Ishikawa (cell line): ENCODE measurements at regions not wholly inside any gene's neighbourhood (a gene's known extent, or its start where the extent isn't known, plus 50 kb on each side); places are given as distances from the start of the nearest gene placed in this dataset.

Experiments used
- FOXM1 ChIP-seq: IDR thresholded peaks from 2 replicates; pipeline ENCODE4 v1.6.1; 2012; ENCODE audit warnings: low read depth, borderline replicate concordance
- ZBTB7A ChIP-seq: IDR thresholded peaks from 2 replicates; pipeline ENCODE4 v1.6.1; 2012; ENCODE audit warnings: low read depth
- TF ChIP-seq, protein P1 (sequence below): IDR thresholded peaks from 2 replicates; pipeline ENCODE4 v1.6.1; 2012

GRCh38 chr17:69913216-69913615 lies 161.8 kb upstream of the KCNJ16 start:
- TF ChIP-seq ZBTB7A (no peak), FOXM1 (no peak)
- TF ChIP-seq, protein P1, sequence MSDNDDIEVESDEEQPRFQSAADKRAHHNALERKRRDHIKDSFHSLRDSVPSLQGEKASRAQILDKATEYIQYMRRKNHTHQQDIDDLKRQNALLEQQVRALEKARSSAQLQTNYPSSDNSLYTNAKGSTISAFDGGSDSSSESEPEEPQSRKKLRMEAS, result no peak
